ENCODE measurements at regions not wholly inside any gene's neighbourhood (a gene's known extent, or its start where the extent isn't known, plus 50 kb on each side); places are given as distances from the start of the nearest gene placed in this dataset.

- TF ChIP-seq CTCF (IDR thresholded peaks at IDR 0.05) = no peak
- no peak overlapping the region for H3K4me3 ChIP-seq
- H3K9me3 ChIP-seq = no peaks in the 10 kb centered on the region
- 69 to 75% (median 71%) methylated on average over 6 of the region's 6 CpGs for WGBS, 3 donors
- intact Hi-C loops (cut with DNase I) = no loop called here
- no peak overlapping the region for H3K27ac ChIP-seq
- DNase-seq (no peak), ATAC-seq (no peak)
- no peaks in the 10 kb centered on the region for H3K27me3 ChIP-seq (ENCODE audit: insufficient read depth in 3 of 3, low read length in 2 of 3)
- H3K4me1 ChIP-seq = no peaks in the 10 kb centered on the region
- no peaks in the 10 kb centered on the region for H3K36me3 ChIP-seq (ENCODE audit: insufficient read depth in 1 of 2, low read depth in 1 of 2)
Observed at GRCh38 chr5:14956423-14957046, 85.0 kb upstream of the ANKH start.

GRCh38 chr5:14954616-14955343 is 83.2 kb upstream of the ANKH start:
- Histone ChIP-seq H3K4me1 (no peaks in the 10 kb centered on the region), H3K27me3 (ENCODE audit: insufficient read depth in 3 of 3, low read length in 2 of 3) (no peaks in the 10 kb centered on the region), H3K27ac (no peak overlapping the region), H3K9me3 (no peaks in the 10 kb centered on the region), H3K36me3 (ENCODE audit: insufficient read depth in 1 of 2, low read depth in 1 of 2) (no peaks in the 10 kb centered on the region), H3K4me3 (no peak overlapping the region)
- ATAC-seq (no peak), DNase-seq (no peak)
- 78 to 87% (median 82%) methylated on average over 9 of the region's 9 CpGs for WGBS, 3 donors
- intact Hi-C loops (cut with DNase I) = no loop called here
- no peak for TF ChIP-seq CTCF (IDR thresholded peaks at IDR 0.05)

- Histone ChIP-seq H3K4me3 (no peak overlapping the region), H3K27ac (no peak overlapping the region), H3K9me3 (no peaks in the 10 kb centered on the region), H3K27me3 (ENCODE audit: insufficient read depth in 3 of 3, low read length in 2 of 3) (no peaks in the 10 kb centered on the region), H3K36me3 (ENCODE audit: insufficient read depth in 1 of 2, low read depth in 1 of 2) (no peaks in the 10 kb centered on the region), H3K4me1 (no peaks in the 10 kb centered on the region)
- 87 to 98% (median 97%) methylated on average over 1 of the region's 1 CpG for WGBS, 3 donors
- no peak for TF ChIP-seq CTCF (IDR thresholded peaks at IDR 0.05)
- DNase-seq = no peak
- ATAC-seq = no peak
- intact Hi-C loops (cut with DNase I) = no loop called here
Observed at GRCh38 chr5:14954216-14954615, 82.6 kb upstream of the ANKH start.

- Histone ChIP-seq H3K4me1 (no peaks in the 10 kb centered on the region), H3K27ac (no peak overlapping the region), H3K9me3 (no peaks in the 10 kb centered on the region), H3K36me3 (ENCODE audit: insufficient read depth in 1 of 2, low read depth in 1 of 2) (no peaks in the 10 kb centered on the region), H3K27me3 (ENCODE audit: insufficient read depth in 3 of 3, low read length in 2 of 3) (no peaks in the 10 kb centered on the region), H3K4me3 (no peak overlapping the region)
- DNase-seq (no peak), ATAC-seq (no peak)
- no peak for TF ChIP-seq CTCF (IDR thresholded peaks at IDR 0.05)
- intact Hi-C loops (cut with DNase I) = no loop called here
- 70 to 78% (median 74%) methylated on average over 8 of the region's 8 CpGs for WGBS, 3 donors
Observed at GRCh38 chr5:14953075-14953607, 81.6 kb upstream of the ANKH start.
